ENCODE measurements at regions not wholly inside any gene's neighbourhood (a gene's known extent, or its start where the extent isn't known, plus 50 kb on each side); places are given as distances from the start of the nearest gene placed in this dataset.

GRCh38 chr2:200212862-200213425, 93.5 kb upstream of the SPATS2L start:
- Mint-ChIP-seq H3K27me3 (ENCODE audit: insufficient read depth, low read depth, poor library complexity) (peaks cover 6% of the 10 kb centered on the region), H3K4me3 (no peak overlapping the region), H3K36me3 (ENCODE audit: low read depth) (peaks cover 4% of the 10 kb centered on the region; the same call in 2 of the 3 replicates), H3K9me3 (no peaks in the 10 kb centered on the region; the same call in 2 of the 3 replicates), H3K4me1 (peaks cover 23% of the 10 kb centered on the region), H3K27ac (no peak overlapping the region)
- peaks cover 8% of the 10 kb centered on the region for H3K4me1 ChIP-seq (ENCODE audit: insufficient read depth)
- TF ChIP-seq, protein P1, sequence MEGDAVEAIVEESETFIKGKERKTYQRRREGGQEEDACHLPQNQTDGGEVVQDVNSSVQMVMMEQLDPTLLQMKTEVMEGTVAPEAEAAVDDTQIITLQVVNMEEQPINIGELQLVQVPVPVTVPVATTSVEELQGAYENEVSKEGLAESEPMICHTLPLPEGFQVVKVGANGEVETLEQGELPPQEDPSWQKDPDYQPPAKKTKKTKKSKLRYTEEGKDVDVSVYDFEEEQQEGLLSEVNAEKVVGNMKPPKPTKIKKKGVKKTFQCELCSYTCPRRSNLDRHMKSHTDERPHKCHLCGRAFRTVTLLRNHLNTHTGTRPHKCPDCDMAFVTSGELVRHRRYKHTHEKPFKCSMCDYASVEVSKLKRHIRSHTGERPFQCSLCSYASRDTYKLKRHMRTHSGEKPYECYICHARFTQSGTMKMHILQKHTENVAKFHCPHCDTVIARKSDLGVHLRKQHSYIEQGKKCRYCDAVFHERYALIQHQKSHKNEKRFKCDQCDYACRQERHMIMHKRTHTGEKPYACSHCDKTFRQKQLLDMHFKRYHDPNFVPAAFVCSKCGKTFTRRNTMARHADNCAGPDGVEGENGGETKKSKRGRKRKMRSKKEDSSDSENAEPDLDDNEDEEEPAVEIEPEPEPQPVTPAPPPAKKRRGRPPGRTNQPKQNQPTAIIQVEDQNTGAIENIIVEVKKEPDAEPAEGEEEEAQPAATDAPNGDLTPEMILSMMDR (conservative IDR thresholded peaks at IDR 0.05; ENCODE audit: low read depth in 2 of 2), result no peak
- TF ChIP-seq ZNF462 (CRISPR knock-in tag; IDR thresholded peaks at IDR 0.05), result no peak
- TF ChIP-seq ZNF114 (CRISPR knock-in tag; IDR thresholded peaks at IDR 0.05), result no peak
- no peak for TF ChIP-seq NANOG (IDR thresholded peaks at IDR 0.05; ENCODE audit: borderline replicate concordance)
- TF ChIP-seq REST (IDR thresholded peaks at IDR 0.05; ENCODE audit: unreplicated experiment), result no peak
- peaks cover 8% of the 10 kb centered on the region; the same call in 1 of the 2 replicates for H3F3A ChIP-seq (replicated peaks; ENCODE audit: low read depth)
- ATAC-seq (no peak; the same call in 2 of the 3 replicates), DNase-seq (ENCODE audit: low spot score) (no peak)
- H4K20me1 ChIP-seq (replicated peaks; ENCODE audit: insufficient read depth), result no peaks in the 10 kb centered on the region
- no peak overlapping the region for H3K4me3 ChIP-seq
- H3K27me3 ChIP-seq (ENCODE audit: insufficient read depth), result no peaks in the 10 kb centered on the region
- peak overlapping the region; percentile 53 for H2AFZ ChIP-seq
- no peaks in the 10 kb centered on the region for H3K9me2 ChIP-seq (ENCODE audit: insufficient read depth)
- no peak overlapping the region for H3K27ac ChIP-seq (ENCODE audit: low read depth)
- H3K36me3 ChIP-seq (ENCODE audit: insufficient read depth), result no peaks in the 10 kb centered on the region
- H3K79me2 ChIP-seq (replicated peaks; ENCODE audit: insufficient read depth), result no peaks in the 10 kb centered on the region
- no peak overlapping the region for H3K4me2 ChIP-seq

All from GM23338 (cell line).